ENCODE measurements at regions not wholly inside any gene's neighbourhood (a gene's known extent, or its start where the extent isn't known, plus 50 kb on each side); places are given as distances from the start of the nearest gene placed in this dataset.
"Not testable (repeated sequence)": the region's sequence is repeated elsewhere in the genome, so short reads cannot be mapped to it uniquely, and the experiment has no call there.

DNA sequence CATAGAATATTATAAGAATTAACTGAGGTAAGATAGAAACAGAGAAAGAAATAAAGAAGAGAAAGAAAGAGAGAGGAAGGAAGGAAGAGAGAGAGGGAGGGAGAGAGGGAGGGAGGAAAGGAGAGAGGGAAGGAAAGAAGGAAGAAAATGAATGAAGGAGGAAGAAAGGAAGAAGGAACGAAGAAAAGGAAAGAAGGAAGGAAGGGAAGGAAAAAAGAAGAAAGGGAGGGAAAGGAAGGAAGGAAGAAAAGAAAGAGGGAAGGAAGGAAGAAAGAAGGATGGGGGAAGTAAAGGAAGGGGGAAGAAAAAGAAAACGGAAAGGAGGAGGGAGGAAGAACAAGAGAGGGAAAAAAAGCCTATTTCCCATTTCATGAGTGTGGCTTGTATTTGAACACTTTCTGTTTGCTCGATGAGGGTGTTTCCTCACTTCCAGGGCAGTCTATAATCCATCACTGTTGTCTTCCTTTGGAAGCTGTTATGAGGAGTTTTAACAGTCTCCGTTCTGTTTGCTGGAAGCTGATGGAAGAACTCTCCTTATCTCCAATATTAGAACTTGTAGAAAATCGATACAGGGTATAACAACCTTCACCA lies 402.4 kb downstream of the TMEM114 start:
- no peak for DNase-seq

DNA sequence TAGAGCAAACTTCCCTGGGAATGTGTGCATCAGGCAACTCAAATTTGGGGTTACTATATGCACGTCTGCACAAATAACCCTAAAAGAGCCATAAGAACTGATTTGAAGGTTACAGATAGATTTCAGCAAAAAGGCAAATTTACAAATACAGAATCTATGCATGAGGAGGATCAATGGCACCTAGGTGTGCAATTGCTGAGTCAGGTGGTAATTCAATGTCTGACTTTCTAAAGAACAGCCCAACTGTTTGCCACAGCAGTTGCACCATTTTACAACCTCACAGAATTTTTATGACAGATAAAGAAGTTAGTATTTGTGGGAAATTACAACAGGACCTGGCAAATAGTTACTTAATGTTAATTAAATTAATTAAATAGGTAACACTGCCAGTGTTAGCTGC lies 405.5 kb downstream of the TMEM114 start:
- DNase-seq = no peak
- no peak for ATAC-seq

More for the DNA sequence above, 402.4 kb downstream of the TMEM114 start:
- ATAC-seq = no peak

DNA sequence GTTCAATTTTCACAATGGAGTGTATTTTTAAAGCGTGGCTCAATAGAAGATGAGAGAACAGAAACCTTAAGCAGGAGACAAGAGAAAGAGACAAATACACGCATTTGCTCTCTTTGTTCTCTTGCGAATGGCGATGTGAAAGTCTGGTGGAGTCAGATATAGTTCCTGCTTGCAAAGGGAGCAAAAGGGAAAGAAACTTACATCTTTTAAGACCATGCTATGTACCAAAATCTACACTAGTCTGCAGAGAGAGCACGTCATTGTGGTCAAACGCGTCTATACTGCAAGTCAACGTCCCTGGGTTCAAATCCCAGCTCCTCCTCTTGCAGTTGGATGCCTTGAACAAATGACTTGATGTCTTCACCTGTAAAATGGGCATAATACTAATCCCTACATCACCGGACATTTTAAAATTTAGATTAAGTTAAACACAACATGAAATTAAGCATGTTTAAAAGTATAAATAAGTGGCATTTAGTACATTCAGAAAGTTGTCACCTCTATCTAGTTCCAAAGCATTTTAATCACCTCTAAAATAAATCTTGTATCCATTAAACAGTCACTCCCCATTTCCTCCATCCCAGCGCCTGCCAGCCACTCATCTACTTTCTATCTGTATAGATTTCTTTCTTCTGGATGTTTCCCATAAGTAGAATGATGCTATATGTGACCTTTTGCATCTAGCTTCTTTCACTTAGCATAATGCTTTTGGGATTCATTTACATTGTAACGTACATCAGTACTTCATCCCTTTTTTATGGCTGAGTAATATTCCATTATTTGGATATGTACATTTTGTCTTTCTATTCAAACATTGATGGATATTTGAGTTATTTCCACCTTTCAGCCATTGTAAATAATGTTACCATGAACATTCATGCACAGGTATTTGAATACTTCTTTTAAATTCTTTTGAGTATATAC lies 406.9 kb downstream of the TMEM114 start:
- DNase-seq (no peak), ATAC-seq (no peak)

DNA sequence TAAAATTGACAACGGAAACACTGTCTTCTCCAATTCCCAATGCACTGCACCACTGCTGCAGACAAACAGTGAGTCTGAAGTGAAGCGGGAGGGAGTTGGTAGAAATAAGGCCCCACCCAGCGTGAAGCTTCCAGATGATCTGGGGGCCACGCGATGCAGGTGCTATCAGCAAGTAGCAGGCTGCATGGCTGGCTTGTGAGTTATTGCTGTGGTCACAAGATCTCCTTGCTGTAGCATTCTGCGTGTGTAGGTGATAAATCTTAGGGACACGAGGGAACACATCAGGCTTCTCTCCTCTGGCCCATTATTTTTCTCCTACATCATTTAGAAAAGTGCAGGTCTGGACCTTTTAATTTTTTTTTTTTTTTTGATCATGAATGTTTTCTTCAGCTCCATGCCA lies 407.6 kb downstream of the TMEM114 start:
- DNase-seq (no peak), ATAC-seq (no peak)

DNA sequence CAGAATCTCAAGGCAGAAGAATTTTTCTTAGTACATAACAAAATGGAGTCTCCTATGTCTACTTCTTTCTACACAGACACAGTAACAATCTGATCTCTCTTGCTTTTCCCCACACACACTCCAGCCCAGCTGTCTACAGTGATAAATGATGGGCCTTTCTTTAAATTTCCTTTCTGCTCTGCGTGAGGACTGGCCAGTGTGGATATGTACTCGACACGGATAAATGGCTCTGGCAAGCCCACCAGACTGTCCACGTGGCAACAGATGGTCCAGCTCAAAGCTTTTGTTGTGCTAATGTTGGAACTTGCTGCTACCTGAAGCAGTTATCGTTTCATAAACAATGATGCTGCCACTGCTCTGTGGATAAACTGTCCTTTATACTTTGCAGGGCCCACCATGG lies 410.7 kb downstream of the TMEM114 start:
- DNase-seq (no peak), ATAC-seq (no peak)

DNA sequence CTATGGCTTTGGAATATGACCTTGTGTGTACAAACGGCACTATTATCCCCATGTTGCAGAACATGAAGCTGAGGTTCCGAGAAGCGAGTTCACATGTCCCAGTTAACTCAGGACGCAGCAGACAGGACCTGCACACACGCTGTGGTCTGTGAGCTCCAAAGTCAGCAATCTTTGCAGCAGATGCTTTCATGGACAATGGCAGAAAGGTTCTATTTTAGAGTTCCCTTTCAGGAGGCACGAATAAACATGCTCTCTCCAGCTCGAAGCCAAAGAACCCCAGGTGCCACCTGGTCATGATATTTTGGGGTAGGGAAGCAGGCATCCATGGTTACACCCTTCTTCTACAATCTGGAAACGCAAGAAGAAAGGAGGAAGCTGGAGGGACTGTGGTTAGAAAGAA lies 412.0 kb downstream of the TMEM114 start:
- no peak for ATAC-seq
- DNase-seq = no peak

DNA sequence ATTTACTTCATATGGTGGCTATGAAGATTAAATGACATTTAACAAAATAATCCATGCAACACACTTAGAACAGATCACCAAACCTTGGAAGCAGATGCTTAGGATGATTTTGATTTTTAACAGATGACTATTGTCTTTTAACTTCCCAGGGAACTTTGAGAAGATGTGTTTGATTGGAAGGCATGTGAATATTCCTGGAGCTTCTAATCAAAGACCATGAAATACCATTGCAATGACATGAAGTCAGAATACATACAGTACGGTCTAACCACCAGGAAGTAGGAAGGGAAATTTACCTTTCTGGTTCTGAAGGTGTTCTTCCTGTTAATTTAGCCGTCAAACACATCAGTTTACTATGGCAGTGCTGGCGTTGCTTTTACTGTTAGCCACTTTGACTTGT lies 414.9 kb downstream of the TMEM114 start:
- no peak for DNase-seq
- no peak for ATAC-seq

DNA sequence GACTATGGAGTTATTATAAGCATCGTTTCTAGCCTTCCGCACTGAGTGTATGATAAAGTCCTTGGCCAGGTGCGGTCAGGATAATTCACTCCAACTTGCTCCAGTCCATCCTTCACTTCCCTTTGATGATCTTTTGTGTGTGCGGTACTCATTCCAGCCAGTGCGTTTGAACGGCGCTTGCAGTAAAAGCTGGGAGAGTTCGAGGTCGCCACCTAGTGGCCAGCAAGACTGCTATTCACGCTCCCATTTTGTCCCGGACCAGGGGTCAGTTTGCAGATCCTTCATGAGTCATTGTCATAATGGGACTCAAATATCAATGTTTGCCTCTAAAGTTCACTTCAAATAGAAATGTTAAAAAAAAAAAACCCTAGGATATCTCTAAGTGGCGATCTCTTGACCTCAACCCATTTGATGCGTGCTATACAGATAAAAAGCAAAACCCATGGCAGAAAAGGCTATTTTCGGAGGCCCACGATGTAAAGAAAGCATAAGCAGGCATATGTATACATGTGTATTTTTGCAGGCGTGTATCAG lies 417.1 kb downstream of the TMEM114 start:
- DNase-seq (peak; percentile 42), ATAC-seq (no peak)

DNA sequence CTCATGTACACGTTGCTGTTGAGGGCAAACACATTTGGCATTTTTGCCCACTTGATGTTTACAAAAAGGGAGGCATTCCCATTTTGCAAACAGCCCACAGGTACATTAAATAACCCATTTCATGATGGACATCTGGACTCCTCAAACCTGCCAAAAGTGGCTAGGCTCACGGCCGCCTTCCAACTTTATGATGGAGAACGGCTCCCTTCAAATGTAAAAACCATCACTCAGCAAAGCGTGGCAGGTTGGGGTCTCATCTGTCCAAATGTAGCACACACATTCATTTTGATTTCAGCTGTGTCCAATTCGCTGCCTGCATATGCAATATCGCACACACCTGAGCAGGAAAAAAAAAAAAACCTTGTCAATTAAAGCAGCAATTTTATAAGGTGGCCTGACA lies 417.8 kb downstream of the TMEM114 start:
- no peak for ATAC-seq
- DNase-seq = no peak

DNA sequence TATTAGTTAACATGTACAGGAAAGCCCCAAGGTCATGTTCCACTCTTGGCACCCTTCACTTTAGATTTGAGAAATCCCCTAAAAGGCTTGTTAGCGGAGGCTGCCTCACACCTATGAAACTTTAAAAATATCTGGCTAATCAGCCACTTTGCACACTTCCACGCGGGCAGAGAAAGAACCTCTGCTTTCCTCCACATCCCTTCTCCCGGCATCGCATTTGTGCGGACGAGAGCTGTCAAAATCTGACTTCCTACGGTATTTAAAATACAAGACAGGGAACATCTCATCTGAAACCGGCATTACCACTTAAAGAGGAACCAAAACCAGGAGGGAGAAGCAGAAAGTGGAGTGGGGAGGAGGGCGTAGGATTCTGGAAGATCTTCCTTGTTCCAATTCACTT lies 422.3 kb downstream of the TMEM114 start:
- ATAC-seq (no peak), DNase-seq (no peak)

DNA sequence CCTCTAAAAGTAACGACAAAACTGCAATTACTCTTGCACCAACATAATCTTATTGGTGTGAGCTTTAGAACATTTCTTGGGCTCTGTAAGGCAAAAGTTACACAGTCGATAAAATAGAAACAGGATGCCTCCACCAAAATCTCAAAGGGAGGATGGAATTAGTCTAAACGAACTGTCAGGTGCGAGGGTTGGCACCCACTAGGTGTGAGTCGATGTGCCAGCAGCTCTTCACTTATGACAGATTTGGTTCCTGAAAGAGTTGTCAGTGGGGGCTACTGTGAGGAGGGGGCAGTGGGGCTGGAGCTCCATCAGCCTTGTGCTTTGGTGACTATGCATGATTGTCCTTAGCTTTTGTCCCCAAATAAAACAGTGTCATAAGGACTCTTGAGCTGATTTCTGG lies 422.9 kb downstream of the TMEM114 start:
- DNase-seq (no peak), ATAC-seq (no peak)

DNA sequence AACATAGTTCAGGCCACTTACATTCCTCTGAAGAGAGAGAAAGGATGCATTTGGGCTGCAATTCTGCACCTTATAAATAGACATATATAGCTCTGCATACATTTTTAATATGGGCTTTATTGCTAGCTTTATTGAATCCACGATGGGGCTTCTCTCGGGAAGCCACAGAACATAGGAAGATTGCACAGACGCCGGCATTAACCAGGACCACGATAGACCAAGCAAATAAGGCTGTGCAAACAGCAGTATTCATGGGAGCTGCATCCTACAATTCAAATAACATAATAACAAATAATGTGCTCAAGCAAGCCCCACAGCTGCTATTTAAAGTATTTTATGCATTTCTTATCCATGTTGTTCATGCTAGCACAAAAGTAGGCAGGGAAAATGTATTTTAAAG lies 432.3 kb downstream of the TMEM114 start:
- ATAC-seq (no peak), DNase-seq (no peak)

DNA sequence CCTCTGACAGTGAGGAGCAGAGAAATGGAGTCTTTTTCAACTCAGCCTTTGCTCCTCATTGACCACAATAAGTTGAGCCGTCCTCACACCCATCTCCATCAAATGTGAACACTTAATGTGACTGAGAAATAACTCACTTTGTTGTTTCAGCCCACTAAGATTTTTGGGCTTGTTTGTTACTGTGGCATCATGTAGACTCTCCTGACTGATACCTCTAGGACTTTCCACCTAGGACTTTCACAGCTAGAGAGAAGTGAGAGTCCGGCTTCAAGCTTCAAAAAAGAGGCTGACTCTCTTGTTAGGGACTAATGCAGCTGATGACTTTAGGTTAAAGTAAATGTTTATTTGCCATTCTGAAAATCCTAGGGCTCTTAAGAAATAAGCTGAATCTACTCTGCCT lies 435.0 kb downstream of the TMEM114 start:
- no peak for ATAC-seq

DNA sequence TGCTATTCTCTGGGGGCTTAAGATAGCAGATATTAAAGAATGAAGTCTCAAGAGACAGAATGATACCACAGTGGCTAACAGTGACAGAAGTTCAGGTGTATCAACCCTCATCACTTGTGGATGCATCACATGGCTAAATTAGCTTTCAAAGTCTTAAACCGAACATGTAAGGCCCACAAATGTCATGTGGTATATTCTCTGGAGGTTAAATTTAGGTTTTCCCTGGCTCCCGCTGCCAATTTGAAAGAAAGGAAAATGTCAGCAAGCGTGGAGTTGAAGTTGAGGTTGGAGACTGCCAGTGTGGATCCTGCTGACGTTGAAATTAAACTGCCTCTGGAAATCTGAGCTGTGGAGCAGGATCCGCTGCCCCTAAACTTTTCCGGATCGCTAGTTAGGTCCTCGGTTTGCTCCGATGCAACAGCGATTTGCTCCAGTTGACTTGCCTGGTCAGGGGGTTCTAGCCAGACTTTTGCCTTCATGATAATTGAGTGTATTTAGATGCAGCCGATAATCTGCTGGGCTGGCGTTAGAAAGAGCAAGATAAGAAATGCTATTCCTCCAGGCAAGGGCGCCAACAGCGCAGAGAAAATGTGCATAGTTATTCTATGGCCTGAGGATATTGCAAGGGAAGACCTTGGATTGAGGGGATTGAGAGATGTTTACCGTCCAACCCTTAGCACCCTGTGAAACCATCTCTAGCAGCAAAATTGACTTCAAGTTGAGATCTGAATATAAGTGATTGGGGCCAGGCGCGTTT lies 443.9 kb downstream of the TMEM114 start:
- ATAC-seq = no peak

More for the DNA sequence above, 435.0 kb downstream of the TMEM114 start:
- no peak for DNase-seq

DNA sequence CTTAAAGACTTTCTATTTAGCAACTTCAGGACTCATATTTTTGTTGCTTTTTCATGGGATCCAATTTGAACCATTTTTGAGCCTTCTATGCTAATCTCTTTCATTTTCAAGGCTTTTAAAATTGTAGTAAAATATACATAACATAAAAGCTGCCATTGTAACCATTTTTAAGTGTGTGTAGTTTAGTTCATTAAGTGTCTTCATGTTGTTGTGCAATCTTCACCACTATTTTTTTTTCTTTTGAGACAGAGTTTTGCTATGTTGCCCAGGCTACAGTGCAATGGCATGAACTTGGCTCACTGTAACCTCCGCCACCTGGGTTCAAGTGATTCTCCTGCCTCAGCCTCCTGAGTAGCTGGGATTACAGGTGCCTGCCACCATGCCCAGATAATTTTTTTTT lies 451.6 kb downstream of the TMEM114 start:
- no peak for ATAC-seq
- DNase-seq = no peak

More for the DNA sequence above, 443.9 kb downstream of the TMEM114 start:
- DNase-seq = no peak

DNA sequence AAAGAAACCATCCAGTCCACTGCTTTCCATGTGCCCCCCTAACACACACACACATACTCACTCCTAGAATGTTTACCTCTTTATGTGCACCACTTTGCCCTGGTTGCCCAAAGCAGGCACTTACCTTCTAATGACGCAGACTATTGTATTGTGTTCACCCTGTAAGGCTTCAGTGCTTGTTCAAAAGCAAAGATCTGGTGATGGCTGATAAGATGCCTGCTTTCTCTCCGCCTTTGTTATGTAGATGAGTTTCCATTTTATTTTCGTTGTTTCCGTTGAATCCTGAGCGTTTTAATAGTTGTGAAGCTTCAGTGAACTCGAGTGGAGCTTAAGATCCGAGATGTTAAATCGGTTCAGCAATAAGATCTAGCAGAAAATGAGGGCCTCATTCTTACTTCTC lies 452.7 kb downstream of the TMEM114 start:
- ATAC-seq = no peak
- DNase-seq = no peak

DNA sequence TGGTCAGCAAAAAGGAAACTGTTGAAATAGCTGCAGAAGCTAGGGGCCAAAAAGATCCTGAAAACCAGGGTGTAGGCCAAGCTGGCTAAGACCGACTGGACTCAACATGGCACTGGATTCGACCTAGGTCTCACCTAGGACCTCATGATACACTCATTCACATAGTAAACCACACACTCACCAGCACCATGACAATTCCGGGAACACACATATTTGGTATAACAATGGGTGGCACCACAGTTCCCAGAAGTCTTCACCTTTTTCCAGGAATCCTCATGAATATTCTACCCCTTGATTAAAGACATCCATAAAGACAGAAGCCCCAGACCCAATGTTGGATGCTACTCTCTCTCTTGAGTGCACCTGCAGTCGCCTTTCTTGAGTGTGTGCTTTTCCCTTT lies 460.1 kb downstream of the TMEM114 start:
- DNase-seq (no peak), ATAC-seq (no peak)

DNA sequence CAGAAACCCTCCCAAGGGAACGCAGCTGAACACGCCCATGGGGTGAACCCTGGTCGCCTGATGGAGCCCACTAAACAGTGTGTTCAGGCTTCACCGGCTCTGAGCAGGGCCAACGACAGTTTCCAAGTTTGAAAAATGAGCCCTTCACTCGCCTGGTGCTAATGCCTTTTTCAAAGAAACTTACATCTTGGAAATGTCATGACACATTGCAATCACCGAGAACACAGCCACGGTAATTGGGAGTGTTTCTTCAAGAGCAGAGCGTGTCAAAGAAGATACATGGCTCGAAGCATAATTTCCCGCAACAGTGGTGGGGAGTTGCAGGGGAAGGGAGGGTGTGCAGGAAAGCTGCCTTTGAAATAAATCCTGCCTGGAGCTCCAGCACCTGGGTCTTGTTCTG lies 463.2 kb downstream of the TMEM114 start:
- no peak for ATAC-seq

DNA sequence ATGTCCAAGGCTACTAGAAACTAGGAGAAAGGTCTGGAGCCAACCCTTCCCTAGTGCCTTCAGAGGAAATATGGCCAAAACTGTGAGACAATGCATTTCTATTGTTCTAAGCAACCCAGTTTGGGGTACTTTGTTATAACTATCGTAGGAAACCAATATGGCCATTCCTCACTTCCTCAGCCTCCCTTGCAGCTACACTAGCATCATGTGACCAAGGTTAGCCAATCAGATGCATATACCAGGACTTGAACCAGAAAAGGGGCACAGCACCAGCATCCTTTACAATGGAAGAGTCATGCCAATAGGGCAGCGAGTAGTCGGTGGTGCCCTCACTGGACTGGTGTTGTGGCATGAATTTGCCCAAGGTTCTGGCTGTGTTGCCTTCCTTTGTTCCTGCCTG lies 464.0 kb downstream of the TMEM114 start:
- ATAC-seq (no peak), DNase-seq (no peak)

More for the DNA sequence above, 463.2 kb downstream of the TMEM114 start:
- DNase-seq = no peak

DNA sequence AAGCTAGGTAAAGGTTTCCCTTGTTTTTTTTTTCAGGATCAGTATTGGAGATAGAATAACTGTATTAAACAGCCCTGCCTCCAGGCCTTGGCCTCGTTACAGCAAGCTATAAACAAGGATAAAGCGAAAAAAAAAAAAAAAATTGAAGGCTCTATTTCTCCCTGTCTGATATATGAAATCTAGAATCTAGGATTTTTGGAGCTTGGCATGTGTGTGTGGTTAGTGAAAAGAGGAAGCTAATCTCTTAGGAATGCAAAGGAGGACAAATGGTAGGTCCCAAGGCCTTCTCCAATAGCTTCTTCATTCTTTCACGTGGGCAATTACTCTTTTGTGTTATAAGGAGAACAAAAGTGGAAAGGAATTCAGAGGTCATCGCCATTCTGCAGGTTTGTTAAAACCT lies 470.3 kb downstream of the TMEM114 start:
- ATAC-seq (no peak), DNase-seq (no peak)

DNA sequence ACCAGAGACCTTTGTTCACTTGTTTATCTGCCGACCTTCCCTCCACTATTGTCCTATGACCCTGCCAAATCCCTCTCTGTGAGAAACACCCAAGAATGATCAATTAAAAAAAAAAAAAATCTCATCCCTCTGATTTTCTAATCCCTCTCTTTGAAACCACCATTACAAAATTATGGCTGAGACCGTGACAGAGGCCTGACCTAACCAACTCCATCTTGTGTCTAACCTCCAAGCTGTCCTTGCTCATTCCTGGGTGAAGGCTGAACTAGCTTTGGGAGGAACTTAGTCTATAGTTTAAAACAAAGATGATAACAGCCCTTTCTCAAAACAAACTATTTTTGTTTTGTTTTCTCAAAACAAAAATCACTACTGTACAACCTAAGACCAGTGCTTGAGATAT lies 474.5 kb downstream of the TMEM114 start:
- DNase-seq (no peak), ATAC-seq (no peak)

DNA sequence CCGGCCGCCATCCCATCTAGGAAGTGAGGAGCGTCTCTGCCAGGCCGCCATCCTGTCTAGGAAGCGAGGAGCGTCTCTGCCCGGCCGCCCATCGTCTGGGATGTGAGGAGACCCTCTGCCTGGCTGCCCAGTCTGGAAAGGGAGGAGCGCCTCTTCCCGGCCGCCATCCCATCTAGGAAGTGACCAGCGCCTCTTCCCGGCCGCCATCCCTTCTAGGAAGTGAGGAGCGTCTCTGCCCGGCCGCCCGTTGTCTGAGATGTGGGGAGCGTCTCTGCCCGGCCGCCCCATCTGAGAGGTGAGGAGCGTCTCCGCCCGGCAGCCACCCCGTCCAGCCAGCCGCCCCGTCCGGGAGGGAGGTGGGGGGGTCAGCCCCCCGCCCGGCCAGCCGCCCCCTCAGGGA lies 475.4 kb downstream of the TMEM114 start:
- not testable (repeated sequence) for ATAC-seq, DNase-seq

DNA sequence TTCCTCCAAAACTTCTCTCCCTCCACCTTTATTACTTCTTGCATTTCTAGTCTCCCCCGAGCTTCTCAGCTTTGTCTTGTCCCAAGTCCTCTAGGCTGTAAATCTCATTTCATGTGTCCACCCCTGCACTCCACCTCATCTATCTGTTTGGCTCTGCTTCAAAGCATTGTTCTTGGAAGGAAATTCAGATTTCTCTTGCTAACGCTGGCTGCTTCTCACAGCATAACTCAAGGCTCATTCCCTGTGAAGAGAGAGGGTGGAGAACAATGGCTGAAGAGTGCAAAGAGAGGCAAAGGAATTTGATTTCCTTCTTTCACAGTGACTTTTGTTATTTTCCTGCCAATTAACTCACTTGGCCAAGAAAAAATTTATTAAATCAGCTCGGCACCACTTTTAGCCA lies 476.5 kb downstream of the TMEM114 start:
- DNase-seq (no peak), ATAC-seq (no peak)
